Type B pancreatic cell (in vitro differentiated cells): ENCODE measurements at regions not wholly inside any gene's neighbourhood (a gene's known extent, or its start where the extent isn't known, plus 50 kb on each side); places are given as distances from the start of the nearest gene placed in this dataset.

ENCODE experiments used
- DNase-seq: peaks from one replicate; pipeline ENCODE4 v3.0.0; 2021; ENCODE audit warnings: mixed read lengths; ENCODE audit not compliant: unreplicated experiment; ENCODE audit errors: extremely low spot score
- H3K27ac Mint-ChIP-seq: 2 replicates; pipeline ENCODE4 v1.8.0; 2021; ENCODE audit warnings: mild to moderate bottlenecking, mixed read lengths
- H3K27me3 Mint-ChIP-seq: 2 replicates; pipeline ENCODE4 v1.8.0; 2021; ENCODE audit warnings: mixed read lengths
- H3K36me3 Mint-ChIP-seq: 2 replicates; pipeline ENCODE4 v1.8.0; 2021; ENCODE audit warnings: mixed read lengths
- H3K4me1 Mint-ChIP-seq: one replicate; pipeline ENCODE4 v1.8.0; 2021; ENCODE audit warnings: mixed read lengths; ENCODE audit not compliant: unreplicated experiment
- H3K4me3 Mint-ChIP-seq: 2 replicates; pipeline ENCODE4 v1.8.0; 2021; ENCODE audit warnings: mild to moderate bottlenecking, mixed read lengths
- H3K9me3 Mint-ChIP-seq: 2 replicates; pipeline ENCODE4 v1.8.0; 2021; ENCODE audit warnings: mixed read lengths
- TF ChIP-seq, protein P1 (sequence below): fragments of 200-600 bp; sonication (generic); conservative IDR thresholded peaks from 2 replicates; pipeline ENCODE4 v1.5.0; 2021; ENCODE audit warnings: antibody characterized with exemption, mild to moderate bottlenecking

DNA sequence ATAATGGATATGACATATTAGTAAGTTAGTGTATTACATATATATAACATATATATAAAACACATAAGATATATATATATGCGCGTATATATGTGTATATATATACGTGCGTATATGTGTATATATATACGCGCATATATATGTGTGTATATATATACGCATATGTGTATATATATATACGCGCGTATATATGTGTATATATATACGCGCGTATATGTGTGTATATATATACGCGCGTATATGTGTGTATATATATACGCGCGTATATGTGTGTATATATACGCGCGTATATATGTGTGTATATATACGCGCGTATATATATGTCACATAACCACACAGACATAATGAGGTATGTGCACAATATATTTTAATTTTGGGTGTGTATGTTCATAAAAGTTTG, 327.8 kb downstream of the MEIS1 start:
- DNase-seq, result no peak
- no peak overlapping the region for H3K4me3 Mint-ChIP-seq
- H3K27me3 Mint-ChIP-seq, result no peaks in the 10 kb centered on the region
- no peaks in the 10 kb centered on the region for H3K36me3 Mint-ChIP-seq
- no peaks in the 10 kb centered on the region for H3K4me1 Mint-ChIP-seq
- TF ChIP-seq, protein P1, sequence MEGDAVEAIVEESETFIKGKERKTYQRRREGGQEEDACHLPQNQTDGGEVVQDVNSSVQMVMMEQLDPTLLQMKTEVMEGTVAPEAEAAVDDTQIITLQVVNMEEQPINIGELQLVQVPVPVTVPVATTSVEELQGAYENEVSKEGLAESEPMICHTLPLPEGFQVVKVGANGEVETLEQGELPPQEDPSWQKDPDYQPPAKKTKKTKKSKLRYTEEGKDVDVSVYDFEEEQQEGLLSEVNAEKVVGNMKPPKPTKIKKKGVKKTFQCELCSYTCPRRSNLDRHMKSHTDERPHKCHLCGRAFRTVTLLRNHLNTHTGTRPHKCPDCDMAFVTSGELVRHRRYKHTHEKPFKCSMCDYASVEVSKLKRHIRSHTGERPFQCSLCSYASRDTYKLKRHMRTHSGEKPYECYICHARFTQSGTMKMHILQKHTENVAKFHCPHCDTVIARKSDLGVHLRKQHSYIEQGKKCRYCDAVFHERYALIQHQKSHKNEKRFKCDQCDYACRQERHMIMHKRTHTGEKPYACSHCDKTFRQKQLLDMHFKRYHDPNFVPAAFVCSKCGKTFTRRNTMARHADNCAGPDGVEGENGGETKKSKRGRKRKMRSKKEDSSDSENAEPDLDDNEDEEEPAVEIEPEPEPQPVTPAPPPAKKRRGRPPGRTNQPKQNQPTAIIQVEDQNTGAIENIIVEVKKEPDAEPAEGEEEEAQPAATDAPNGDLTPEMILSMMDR, result no peak
- H3K9me3 Mint-ChIP-seq, result no peaks in the 10 kb centered on the region
- no peak overlapping the region for H3K27ac Mint-ChIP-seq

DNA sequence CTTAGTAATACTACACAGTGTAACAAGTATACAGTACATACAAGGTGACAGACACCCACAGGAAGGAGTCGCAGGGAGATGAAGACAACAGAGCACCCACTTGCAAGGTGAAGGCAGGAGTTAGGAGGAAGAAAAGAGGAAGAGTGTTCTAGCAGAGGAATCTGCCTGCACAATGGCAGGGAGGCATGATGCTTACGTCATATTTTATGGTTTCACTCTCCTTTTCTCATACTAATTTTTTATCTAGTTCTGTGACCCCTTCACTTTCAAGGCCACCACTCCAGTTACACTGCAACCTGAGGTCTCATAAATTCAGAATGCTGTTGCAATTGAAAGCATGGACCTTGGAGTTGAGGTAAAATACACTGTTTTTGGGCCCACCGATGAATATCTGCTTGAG, 331.7 kb downstream of the MEIS1 start:
- Mint-ChIP-seq H3K36me3 (no peaks in the 10 kb centered on the region), H3K4me3 (no peak overlapping the region), H3K27me3 (no peaks in the 10 kb centered on the region), H3K4me1 (peaks cover 2% of the 10 kb centered on the region), H3K9me3 (no peaks in the 10 kb centered on the region), H3K27ac (no peak overlapping the region)
- DNase-seq, result no peak
- TF ChIP-seq, protein P1, result no peak

DNA sequence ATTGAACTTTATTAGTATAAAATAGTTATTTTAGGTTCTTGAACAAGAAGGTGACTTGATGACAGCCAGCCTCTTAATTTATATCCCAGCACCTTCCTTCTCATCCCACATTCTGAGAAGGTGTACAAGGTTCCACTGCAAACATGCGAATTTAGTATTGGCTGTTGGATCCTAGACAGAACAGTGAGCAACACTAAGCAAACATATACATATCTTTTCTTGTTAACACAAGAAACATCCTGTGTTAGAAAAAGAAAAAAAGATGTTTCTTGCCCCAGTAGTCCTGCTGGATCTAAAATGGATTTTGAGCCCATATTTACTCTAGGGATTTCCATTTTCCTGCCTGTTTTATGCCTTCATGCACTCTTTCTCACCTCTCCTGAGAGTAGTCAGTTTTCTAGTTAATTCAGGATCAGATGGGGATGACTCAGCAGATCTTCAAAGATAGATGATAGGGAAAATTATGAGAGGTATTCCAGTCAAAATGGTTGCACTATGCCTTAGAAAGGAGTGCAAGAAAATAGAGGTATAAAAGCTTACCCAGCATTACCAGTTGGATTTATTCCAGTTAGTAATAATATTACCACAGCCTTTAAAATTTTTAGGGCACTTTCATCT, 336.5 kb downstream of the MEIS1 start:
- H3K27ac Mint-ChIP-seq, result no peak overlapping the region
- peaks cover 4% of the 10 kb centered on the region for H3K4me1 Mint-ChIP-seq
- H3K9me3 Mint-ChIP-seq, result peaks cover 8% of the 10 kb centered on the region
- no peak overlapping the region for H3K4me3 Mint-ChIP-seq
- no peaks in the 10 kb centered on the region for H3K36me3 Mint-ChIP-seq
- no peaks in the 10 kb centered on the region for H3K27me3 Mint-ChIP-seq
- TF ChIP-seq, protein P1, result no peak
- no peak for DNase-seq

DNA sequence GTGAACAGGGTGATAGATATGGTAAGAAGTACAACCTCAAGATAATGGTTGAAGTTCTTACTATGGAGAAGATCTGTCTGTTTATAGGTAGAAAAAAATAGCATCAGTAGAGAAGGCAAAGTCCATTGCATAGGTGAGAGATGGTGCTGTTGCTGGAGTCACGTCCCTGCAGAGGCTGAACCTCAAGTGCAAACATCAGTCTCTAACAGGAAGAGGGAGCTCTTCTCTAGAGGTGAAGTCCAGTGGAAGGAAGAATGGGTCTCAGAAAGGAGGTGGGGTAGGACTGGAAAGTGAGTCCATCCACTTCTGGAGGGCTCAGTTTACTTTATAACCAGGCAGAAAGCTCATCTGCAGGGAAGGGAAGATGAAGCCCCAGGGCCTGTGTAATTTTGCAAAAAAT, 337.7 kb downstream of the MEIS1 start:
- H3K4me3 Mint-ChIP-seq, result no peak overlapping the region
- TF ChIP-seq, protein P1, result no peak
- peaks cover 8% of the 10 kb centered on the region for H3K9me3 Mint-ChIP-seq
- DNase-seq, result no peak
- no peaks in the 10 kb centered on the region for H3K27me3 Mint-ChIP-seq
- no peak overlapping the region for H3K27ac Mint-ChIP-seq
- H3K36me3 Mint-ChIP-seq, result no peaks in the 10 kb centered on the region
- H3K4me1 Mint-ChIP-seq, result peaks cover 4% of the 10 kb centered on the region

DNA sequence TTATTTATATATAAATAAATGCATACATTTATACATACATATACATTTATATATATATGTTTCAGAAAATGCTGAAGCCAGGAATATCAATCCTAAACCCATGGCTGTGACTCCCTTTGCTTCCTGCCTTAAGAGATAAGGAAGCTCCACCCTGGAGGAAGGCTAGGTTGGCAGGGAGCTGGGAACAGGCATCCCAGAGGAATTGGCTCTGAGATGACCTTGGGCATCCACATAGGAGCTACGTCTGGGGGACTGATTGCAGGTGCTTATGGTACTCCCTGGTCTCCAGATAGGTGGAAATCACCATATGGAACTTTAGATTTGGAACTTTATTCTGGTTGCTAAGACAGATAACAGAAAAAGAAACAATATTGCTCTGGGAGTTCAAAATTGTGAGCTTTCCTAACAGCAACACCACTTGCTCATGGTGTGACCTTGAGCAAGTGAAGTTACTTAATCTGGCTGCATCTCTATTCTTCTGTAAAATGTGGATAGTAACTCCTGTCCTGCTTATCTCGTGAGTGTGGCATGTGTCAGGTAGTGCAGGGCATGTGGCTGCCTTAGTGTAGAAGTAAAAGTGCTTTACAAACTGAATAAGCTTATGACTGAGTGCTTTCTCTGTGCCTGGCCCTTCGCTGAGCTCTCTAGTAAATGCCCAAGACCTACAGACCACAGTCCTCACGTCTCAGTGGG, 341.0 kb downstream of the MEIS1 start:
- Mint-ChIP-seq H3K9me3 (peaks cover 11% of the 10 kb centered on the region), H3K27me3 (no peaks in the 10 kb centered on the region), H3K36me3 (no peaks in the 10 kb centered on the region), H3K4me3 (no peak overlapping the region), H3K4me1 (peaks cover 8% of the 10 kb centered on the region), H3K27ac (no peak overlapping the region)
- TF ChIP-seq, protein P1, result no peak
- no peak for DNase-seq
